Caco-2 (cell line): ENCODE measurements at regions not wholly inside any gene's neighbourhood (a gene's known extent, or its start where the extent isn't known, plus 50 kb on each side); places are given as distances from the start of the nearest gene placed in this dataset.

Experiments
- BruUV-seq: library from RNA; stranded (reverse); fragments of 400-500 nt; replicated peaks from 2 replicates; lab custom pipeline; 2021; lab: Mats Ljungman, UMichigan
- CTCF ChIA-PET: fragments of 300-600 bp; sonication (Branson Sonifier 250); formaldehyde crosslinking; loops from one replicate; lab custom pipeline; 2022; ENCODE audit warnings: antibody characterized with exemption; lab: Charles Lee
- POLR2A ChIA-PET: fragments of 300-600 bp; sonication (Branson Sonifier 250); formaldehyde crosslinking; loops from one replicate; lab custom pipeline; 2022; ENCODE audit warnings: antibody characterized with exemption; lab: Charles Lee
- DNase-seq, 2 experiments: peaks; one replicate each; pipeline versions ENCODE4 v3.0.0 to v3.0.0-alpha.2; 2020 to 2022
- H3K27me3 ChIP-seq: replicated peaks from 2 replicates; pipeline ENCODE4 v1.6.0; 2011; ENCODE audit warnings: low read length; ENCODE audit not compliant: control insufficient read depth, insufficient read depth
- H3K36me3 ChIP-seq: 2 replicates; pipeline ENCODE4 v1.5.1; 2011; ENCODE audit warnings: low read length; ENCODE audit not compliant: control insufficient read depth, insufficient read depth
- H3K4me1 ChIP-seq: fragments of 250-450 bp; sonication (Bioruptor Pico); 2 replicates; pipeline ENCODE4 v1.5.1; 2020; ENCODE audit warnings: mild to moderate bottlenecking
- H3K4me3 ChIP-seq: 2 replicates; pipeline ENCODE4 v1.5.1; 2011; ENCODE audit warnings: low read depth, mild to moderate bottlenecking, control low read depth, low read length
- H3K9me3 ChIP-seq: fragments of 250-450 bp; sonication (Bioruptor Pico); 2 replicates; pipeline ENCODE4 v1.5.1; 2020; ENCODE audit warnings: mild to moderate bottlenecking, moderate library complexity
- H3K27ac Mint-ChIP-seq: one replicate; pipeline ENCODE4 v1.8.0; 2022; ENCODE audit warnings: mixed read lengths; ENCODE audit not compliant: unreplicated experiment
- H3K27me3 Mint-ChIP-seq: one replicate; pipeline ENCODE4 v1.8.0; 2022; ENCODE audit warnings: mixed read lengths; ENCODE audit not compliant: insufficient read depth, unreplicated experiment
- H3K36me3 Mint-ChIP-seq: one replicate; pipeline ENCODE4 v1.8.0; 2022; ENCODE audit warnings: mild to moderate bottlenecking, mixed read lengths; ENCODE audit not compliant: insufficient read depth, unreplicated experiment
- H3K4me1 Mint-ChIP-seq: one replicate; pipeline ENCODE4 v1.8.0; 2022; ENCODE audit warnings: low read depth, mixed read lengths; ENCODE audit not compliant: unreplicated experiment
- H3K4me3 Mint-ChIP-seq: one replicate; pipeline ENCODE4 v1.8.0; 2022; ENCODE audit warnings: mild to moderate bottlenecking, moderate library complexity, mixed read lengths; ENCODE audit not compliant: unreplicated experiment
- H3K9me3 Mint-ChIP-seq: one replicate; pipeline ENCODE4 v1.8.0; 2022; ENCODE audit warnings: mixed read lengths; ENCODE audit not compliant: unreplicated experiment
- intact Hi-C: fragments of 100-400 bp; cut with micrococcal nuclease; formaldehyde crosslinking; loops from one replicate; pipeline ENCODE4 v1.10.0; 2022; ENCODE audit not compliant: unreplicated experiment
- TF ChIP-seq, protein P1 (sequence below), 2 experiments: fragments of 200-600 bp in 1 of 2; IDR thresholded peaks; 1 replicate in 1 of 2; 2 replicates in 1 of 2; pipeline versions ENCODE4 v1.5.1 to v1.8.0; 2011 to 2022; ENCODE audit warnings: antibody characterized with exemption in 1 of 2, control low read depth in 1 of 2, inconsistent platforms in 1 of 2, low read depth in 1 of 2, low read length in 1 of 2, mild to moderate bottlenecking in 1 of 2, moderate library complexity in 1 of 2; ENCODE audit not compliant: insufficient read depth in 1 of 2, severe bottlenecking in 1 of 2, unreplicated experiment in 1 of 2

GRCh38 chr9:2303056-2303455 is 287.9 kb downstream of the SMARCA2 start:
- ChIA-PET POLR2A (no interaction called here), CTCF (no interaction called here)
- Mint-ChIP-seq H3K36me3 (no peaks in the 10 kb centered on the region), H3K4me3 (no peak overlapping the region), H3K4me1 (no peaks in the 10 kb centered on the region), H3K9me3 (peaks cover 8% of the 10 kb centered on the region), H3K27ac (no peak overlapping the region), H3K27me3 (peaks cover 2% of the 10 kb centered on the region)
- H3K36me3 ChIP-seq = no peaks in the 10 kb centered on the region
- H3K4me3 ChIP-seq = no peak overlapping the region
- no TSS peak for BruUV-seq
- no peaks in the 10 kb centered on the region for H3K9me3 ChIP-seq
- no peaks in the 10 kb centered on the region for H3K4me1 ChIP-seq
- H3K27me3 ChIP-seq = no peaks in the 10 kb centered on the region
- TF ChIP-seq, protein P1, sequence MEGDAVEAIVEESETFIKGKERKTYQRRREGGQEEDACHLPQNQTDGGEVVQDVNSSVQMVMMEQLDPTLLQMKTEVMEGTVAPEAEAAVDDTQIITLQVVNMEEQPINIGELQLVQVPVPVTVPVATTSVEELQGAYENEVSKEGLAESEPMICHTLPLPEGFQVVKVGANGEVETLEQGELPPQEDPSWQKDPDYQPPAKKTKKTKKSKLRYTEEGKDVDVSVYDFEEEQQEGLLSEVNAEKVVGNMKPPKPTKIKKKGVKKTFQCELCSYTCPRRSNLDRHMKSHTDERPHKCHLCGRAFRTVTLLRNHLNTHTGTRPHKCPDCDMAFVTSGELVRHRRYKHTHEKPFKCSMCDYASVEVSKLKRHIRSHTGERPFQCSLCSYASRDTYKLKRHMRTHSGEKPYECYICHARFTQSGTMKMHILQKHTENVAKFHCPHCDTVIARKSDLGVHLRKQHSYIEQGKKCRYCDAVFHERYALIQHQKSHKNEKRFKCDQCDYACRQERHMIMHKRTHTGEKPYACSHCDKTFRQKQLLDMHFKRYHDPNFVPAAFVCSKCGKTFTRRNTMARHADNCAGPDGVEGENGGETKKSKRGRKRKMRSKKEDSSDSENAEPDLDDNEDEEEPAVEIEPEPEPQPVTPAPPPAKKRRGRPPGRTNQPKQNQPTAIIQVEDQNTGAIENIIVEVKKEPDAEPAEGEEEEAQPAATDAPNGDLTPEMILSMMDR (IDR thresholded peaks at IDR 0.05; ENCODE audit: insufficient read depth in 1 of 2, low read depth in 1 of 2, low read length in 1 of 2, severe bottlenecking in 1 of 2, unreplicated experiment in 1 of 2) = no peak
- DNase-seq = no peak
- intact Hi-C loops = no loop called here

GRCh38 chr9:2307480-2307879 is 292.3 kb downstream of the SMARCA2 start:
- Mint-ChIP-seq H3K27me3 (no peaks in the 10 kb centered on the region), H3K27ac (no peak overlapping the region), H3K4me3 (no peak overlapping the region), H3K36me3 (no peaks in the 10 kb centered on the region), H3K4me1 (no peaks in the 10 kb centered on the region), H3K9me3 (peaks cover 27% of the 10 kb centered on the region)
- POLR2A ChIA-PET = no interaction called here
- CTCF ChIA-PET = no interaction called here
- H3K36me3 ChIP-seq = no peaks in the 10 kb centered on the region
- no peak overlapping the region for H3K4me3 ChIP-seq
- DNase-seq = no peak
- peaks cover 7% of the 10 kb centered on the region; the same call in 1 of the 2 replicates for H3K9me3 ChIP-seq
- TF ChIP-seq, protein P1 (IDR thresholded peaks at IDR 0.05; ENCODE audit: insufficient read depth in 1 of 2, low read depth in 1 of 2, low read length in 1 of 2, severe bottlenecking in 1 of 2, unreplicated experiment in 1 of 2) = no peak
- intact Hi-C loops = no loop called here
- H3K4me1 ChIP-seq = no peaks in the 10 kb centered on the region
- BruUV-seq = no TSS peak
- no peaks in the 10 kb centered on the region for H3K27me3 ChIP-seq

- no peaks in the 10 kb centered on the region for H3K4me1 ChIP-seq
- Mint-ChIP-seq H3K9me3 (peaks cover 45% of the 10 kb centered on the region), H3K4me1 (no peaks in the 10 kb centered on the region), H3K36me3 (no peaks in the 10 kb centered on the region), H3K27ac (no peak overlapping the region), H3K4me3 (no peak overlapping the region), H3K27me3 (no peaks in the 10 kb centered on the region)
- no peaks in the 10 kb centered on the region for H3K27me3 ChIP-seq
- TF ChIP-seq, protein P1 (IDR thresholded peaks at IDR 0.05; ENCODE audit: insufficient read depth in 1 of 2, low read depth in 1 of 2, low read length in 1 of 2, severe bottlenecking in 1 of 2, unreplicated experiment in 1 of 2) = no peak
- peaks cover 16% of the 10 kb centered on the region for H3K9me3 ChIP-seq
- intact Hi-C loops = no loop called here
- no peaks in the 10 kb centered on the region for H3K36me3 ChIP-seq
- POLR2A ChIA-PET = no interaction called here
- H3K4me3 ChIP-seq = no peak overlapping the region
- BruUV-seq = no TSS peak
- CTCF ChIA-PET = no interaction called here
- DNase-seq = no peak
Measured at GRCh38 chr9:2311920-2312319, 296.8 kb downstream of the SMARCA2 start.
